ENCODE measurements at regions not wholly inside any gene's neighbourhood (a gene's known extent, or its start where the extent isn't known, plus 50 kb on each side); places are given as distances from the start of the nearest gene placed in this dataset.

GRCh38 chr18:24683925-24684324 is 223.5 kb downstream of the HRH4 start:
- peaks cover 0 to 1% (median 0%) of the 10 kb centered on the region in 4 experiments; a peak in 1 of 7 replicates for H3K27me3 ChIP-seq (replicated peaks in 1 of 4; ENCODE audit: control insufficient read depth in 3 of 4, extremely low read depth in 1 of 4, insufficient read depth in 3 of 4, low read length in 3 of 4)
- H2BK12ac ChIP-seq (ENCODE audit: low read depth, low read length), result no peak overlapping the region
- H2AK5ac ChIP-seq (ENCODE audit: low read depth, low read length), result no peak overlapping the region
- H3K23me2 ChIP-seq (ENCODE audit: low read depth, low read length), result no peaks in the 10 kb centered on the region
- no peak overlapping the region for H2BK120ac ChIP-seq (replicated peaks; ENCODE audit: low read depth, low read length)
- H3K79me2 ChIP-seq (ENCODE audit: control insufficient read depth in 1 of 2, insufficient read depth in 2 of 2, low read length in 2 of 2), result no peaks in the 10 kb centered on the region
- H3K36me3 ChIP-seq (ENCODE audit: control insufficient read depth in 2 of 4, insufficient read depth in 4 of 4, low read length in 3 of 4), result no peaks in the 10 kb centered on the region
- no peaks in the 10 kb centered on the region for H3K79me1 ChIP-seq (ENCODE audit: low read depth, low read length)
- FAIRE-seq, result peak; percentile 80
- H3K18ac ChIP-seq (ENCODE audit: extremely low read depth, low read length), result no peak overlapping the region
- 0 out of 2 replicates have a peak, but pooled peaks have one; percentile 35 for TF ChIP-seq SP1 (IDR thresholded peaks at IDR 0.05; ENCODE audit: low read depth, low read length)
- TF ChIP-seq USF2 (IDR thresholded peaks at IDR 0.05; ENCODE audit: low read length), result peak; percentile 26; the same call in 1 of the 2 replicates
- TF ChIP-seq CREB1 (IDR thresholded peaks at IDR 0.05), result no peak
- TF ChIP-seq FOSL1 (IDR thresholded peaks at IDR 0.05; ENCODE audit: insufficient read depth, low read depth, low read length), result no peak
- TF ChIP-seq ZNF274 (IDR thresholded peaks at IDR 0.05; ENCODE audit: borderline replicate concordance, extremely low read depth, low read length), result no peak
- TF ChIP-seq SIX5 (IDR thresholded peaks at IDR 0.05; ENCODE audit: low read depth, low read length), result peak; percentile 62
- no peak for TF ChIP-seq SUZ12 (IDR thresholded peaks at IDR 0.05; ENCODE audit: low read length)
- no peak for TF ChIP-seq BACH1 (IDR thresholded peaks at IDR 0.05; ENCODE audit: low read length)
- no peak for TF ChIP-seq SRF (IDR thresholded peaks at IDR 0.05; ENCODE audit: low read depth, low read length)
- TF ChIP-seq GTF2F1 (IDR thresholded peaks at IDR 0.05; ENCODE audit: borderline replicate concordance, low read depth, low read length), result no peak
- TF ChIP-seq BRCA1 (IDR thresholded peaks at IDR 0.05; ENCODE audit: low read depth, low read length), result no peak
- TF ChIP-seq TBP (IDR thresholded peaks at IDR 0.05; ENCODE audit: low read depth, low read length), result no peak
- H3K4me3 ChIP-seq (ENCODE audit: extremely low read depth in 1 of 4, insufficient read depth in 2 of 4, low read depth in 3 of 4, low read length in 4 of 4), result no peak overlapping the region
- POLR2A ChIA-PET (ENCODE audit: partially characterized antibody), result no interaction called here
- no peaks in the 10 kb centered on the region for H3K4me1 ChIP-seq (replicated peaks in 1 of 4; ENCODE audit: control insufficient read depth in 3 of 4, insufficient read depth in 4 of 4, low read length in 3 of 4)
- no peak overlapping the region for H3K4ac ChIP-seq (replicated peaks; ENCODE audit: insufficient read length, low read depth, low read length)
- no peaks in the 10 kb centered on the region for H3K9me3 ChIP-seq (ENCODE audit: insufficient read depth in 2 of 2, low read depth in 1 of 2, low read length in 1 of 2)
- no peak for DNase-seq (ENCODE audit: low read depth in 1 of 2, low spot score in 2 of 2)
- H3K56ac ChIP-seq (replicated peaks; ENCODE audit: insufficient read length, low read depth, low read length), result no peak overlapping the region
- peak overlapping the region; percentile 90; the same call in 1 of the 2 replicates for H2AFZ ChIP-seq (ENCODE audit: low read length)
- H3K23ac ChIP-seq (ENCODE audit: insufficient read length), result no peak overlapping the region
- H4K5ac ChIP-seq (ENCODE audit: insufficient read length, low read depth, low read length), result no peak overlapping the region
- H3K9ac ChIP-seq (replicated peaks in 1 of 4; ENCODE audit: extremely low read depth in 1 of 4, low read depth in 3 of 4, low read length in 3 of 4), result no peak overlapping the region
- H3K14ac ChIP-seq (ENCODE audit: insufficient read length), result no peak overlapping the region
- H4K8ac ChIP-seq (ENCODE audit: extremely low read depth, insufficient read depth, low read length), result no peak overlapping the region
- H3K27ac ChIP-seq (ENCODE audit: low read depth, low read length), result no peak overlapping the region
- H3K4me2 ChIP-seq (ENCODE audit: insufficient read depth in 1 of 2, low read depth in 2 of 2, low read length in 2 of 2), result no peak overlapping the region
- no peak overlapping the region for H2BK15ac ChIP-seq (ENCODE audit: low read length)
- H2BK5ac ChIP-seq (ENCODE audit: low read depth, low read length), result no peak overlapping the region
- no peak overlapping the region for H2BK20ac ChIP-seq (ENCODE audit: low read length)
- 72% methylated on average over 1 of the region's 1 CpG; no CpG with 5 or more reads in 1 of the 2 experiments for WGBS, 2 experiments (ENCODE audit: extremely low coverage in 1 of 2, insufficient coverage in 1 of 2, insufficient read length in 1 of 2, insufficient replicate concordance in 2 of 2, low coverage in 1 of 2, low lambda C conversion rate in 2 of 2, missing lambda C conversion rate in 1 of 2)
- CTCF ChIA-PET (ENCODE audit: partially characterized antibody), result no interaction called here
- no peaks in the 10 kb centered on the region for H4K20me1 ChIP-seq (replicated peaks in 1 of 2; ENCODE audit: control insufficient read depth in 1 of 2, insufficient read depth in 2 of 2, low read length in 2 of 2)
- no peak overlapping the region for H4K91ac ChIP-seq (replicated peaks; ENCODE audit: insufficient read length, low read length)
